K562 (cell line): ENCODE measurements at regions not wholly inside any gene's neighbourhood (a gene's known extent, or its start where the extent isn't known, plus 50 kb on each side); places are given as distances from the start of the nearest gene placed in this dataset.

Source experiments
- ATAC-seq: fragments of 200-7000 bp; cut with Tn5 transposase; 3 replicates; pipeline ENCODE4 v1.9.1; 2020; ENCODE audit warnings: moderate library complexity
- BruUV-seq: library from RNA; stranded (reverse); fragments of 400-500 nt; replicated peaks from 2 replicates; lab custom pipeline; 2021; lab: Mats Ljungman, UMichigan
- CTCF ChIA-PET: fragments of 300-600 bp; formaldehyde crosslinking; extraction: SDS; loops from one replicate; lab custom pipeline; 2021; ENCODE audit warnings: low intra/inter-chr PET ratio; lab: Yijun Ruan, JAX
- POLR2A ChIA-PET: fragments of 300-600, 350-650 bp; sonication (Branson Sonifier 250); formaldehyde crosslinking; extraction: SDS; loops from one replicate; lab custom pipeline; 2021; ENCODE audit warnings: antibody characterized with exemption, inconsistent platforms; lab: Yijun Ruan, JAX
- DNase-seq, 4 experiments: peaks; one replicate each; pipeline versions ENCODE4 v3.0.0 to v3.0.0-alpha.2; 2011 to 2018; ENCODE audit warnings: low spot score in 3 of 4, mixed read lengths in 3 of 4; ENCODE audit errors: extremely low read depth in 1 of 4
- FAIRE-seq: peaks from 2 replicates; lab custom pipeline; 2011; peaks lifted over from hg19 to GRCh38; lab: Jason Lieb, UNC
- H2AFZ ChIP-seq: 2 replicates; pipeline ENCODE4 v1.6.0; 2011; ENCODE audit warnings: low read depth, low read length, control low read depth, inconsistent platforms
- H3K27ac ChIP-seq: fragments of 200-600 bp; 3 replicates; pipeline ENCODE4 v1.8.0; 2011; ENCODE audit warnings: low read depth, mild to moderate bottlenecking, control low read depth, inconsistent platforms, low read length, moderate library complexity, mixed read lengths; ENCODE audit errors: extremely low read depth
- H3K27me3 ChIP-seq, 2 experiments: fragments of 300-600 bp in 1 of 2; 2 replicates in 1 of 2; 3 replicates in 1 of 2; pipeline versions ENCODE4 v1.6.0 to v1.8.0; 2011; ENCODE audit warnings: inconsistent platforms in 2 of 2, low read length in 2 of 2, mild to moderate bottlenecking in 1 of 2, mixed read lengths in 1 of 2, moderate library complexity in 1 of 2; ENCODE audit not compliant: control insufficient read depth in 2 of 2, insufficient read depth in 2 of 2
- H3K36me3 ChIP-seq: fragments of 300-600 bp; 3 replicates; pipeline ENCODE4 v1.8.0; 2011; ENCODE audit warnings: mild to moderate bottlenecking, low read length, inconsistent platforms; ENCODE audit not compliant: control insufficient read depth, insufficient read depth
- H3K4me1 ChIP-seq, 2 experiments: fragments of 200-600 bp in 1 of 2; replicated peaks in 1 of 2; 2 replicates in 1 of 2; 3 replicates in 1 of 2; pipeline versions ENCODE4 v1.5.1 to v1.8.0; 2011; ENCODE audit warnings: inconsistent platforms in 2 of 2, low read length in 2 of 2, mild to moderate bottlenecking in 1 of 2, mixed read lengths in 1 of 2, moderate library complexity in 1 of 2; ENCODE audit not compliant: control insufficient read depth in 2 of 2, insufficient read depth in 2 of 2
- H3K4me2 ChIP-seq: 2 replicates; pipeline ENCODE4 v1.6.1; 2011; ENCODE audit warnings: low read length, control low read depth, inconsistent platforms, mixed read lengths; ENCODE audit not compliant: insufficient read depth
- H3K4me3 ChIP-seq: fragments of 200-600 bp; sonication (generic), shearing (Covaris generic); 2 replicates; pipeline ENCODE4 v1.5.1; 2016; ENCODE audit warnings: control low read depth, inconsistent platforms
- H3K79me2 ChIP-seq: fragments of 200-600 bp; 3 replicates; pipeline ENCODE4 v1.8.0; 2011; ENCODE audit warnings: low read length, inconsistent platforms; ENCODE audit not compliant: control insufficient read depth, insufficient read depth
- H3K9ac ChIP-seq, 2 experiments: 2 replicates each; pipeline versions ENCODE4 v1.6.0 to v1.6.1; 2011; ENCODE audit warnings: low read depth in 2 of 2, low read length in 2 of 2, control low read depth in 1 of 2, inconsistent platforms in 1 of 2, mild to moderate bottlenecking in 1 of 2, mixed read lengths in 1 of 2; ENCODE audit not compliant: insufficient read depth in 1 of 2
- H3K9me1 ChIP-seq: one replicate; pipeline ENCODE4 v1.6.0; 2011; ENCODE audit warnings: inconsistent platforms, mild to moderate bottlenecking, low read length, moderate library complexity; ENCODE audit not compliant: control insufficient read depth, insufficient read depth
- H3K9me3 ChIP-seq: replicated peaks from 2 replicates; pipeline ENCODE4 v1.5.1; 2011; ENCODE audit warnings: low read depth, low read length, inconsistent platforms; ENCODE audit not compliant: control insufficient read depth, insufficient read depth
- H4K20me1 ChIP-seq: replicated peaks from 2 replicates; pipeline ENCODE4 v1.6.1; 2011; ENCODE audit warnings: low read length, inconsistent platforms, mixed read lengths; ENCODE audit not compliant: control insufficient read depth, insufficient read depth
- E2F1 ChIP-seq: sonication (generic); formaldehyde crosslinking; IDR thresholded peaks from 2 replicates; pipeline ENCODE4 v1.8.1; 2023; ENCODE audit warnings: mild to moderate bottlenecking, missing genetic modification reagents, moderate library complexity
- E2F8 ChIP-seq: fragments of 450-650 bp; IDR thresholded peaks from 2 replicates; pipeline ENCODE4 v1.7.1; 2018; ENCODE audit warnings: mild to moderate bottlenecking, low read depth; ENCODE audit not compliant: partially characterized antibody
- FOS ChIP-seq: IDR thresholded peaks from 3 replicates; pipeline ENCODE4 v1.6.1; 2011; ENCODE audit not compliant: insufficient read length; ENCODE audit errors: extremely low read depth
- KAT2B ChIP-seq: IDR thresholded peaks from one replicate; pipeline ENCODE4 v1.6.1; 2012; ENCODE audit warnings: low read depth, mild to moderate bottlenecking, control low read depth, inconsistent platforms, low read length, moderate library complexity
- MAFG ChIP-seq: fragments of 450-650 bp; conservative IDR thresholded peaks from 2 replicates; pipeline ENCODE4 v1.6.1; 2016; ENCODE audit warnings: missing genetic modification characterization, missing compliant biosample characterization
- NELFE ChIP-seq: IDR thresholded peaks from 2 replicates; pipeline ENCODE4 v1.6.1; 2011; ENCODE audit warnings: mild to moderate bottlenecking; ENCODE audit not compliant: insufficient read depth, insufficient read length
- SETDB1 ChIP-seq: IDR thresholded peaks from one replicate; pipeline ENCODE4 v1.6.1; 2012; ENCODE audit warnings: low read length, control low read depth, inconsistent platforms
- UBTF ChIP-seq, 2 experiments: IDR thresholded peaks; 2 replicates each; pipeline ENCODE4 v1.6.1; 2012; ENCODE audit warnings: improper control_type of control experiment in 2 of 2, low read depth in 2 of 2, low read length in 2 of 2, borderline replicate concordance in 1 of 2
- ZNF146 ChIP-seq: IDR thresholded peaks from one replicate; pipeline ENCODE4 v1.6.1; 2018; ENCODE audit warnings: missing compliant biosample characterization; ENCODE audit not compliant: unreplicated experiment
- ZNF354B ChIP-seq: fragments of 250-450 bp; sonication (Bioruptor Pico); IDR thresholded peaks from 2 replicates; pipeline ENCODE4 v1.4.0; 2020
- ZNF507 ChIP-seq: conservative IDR thresholded peaks from 2 replicates; pipeline ENCODE4 v1.6.1; 2017; ENCODE audit warnings: missing genetic modification characterization, missing compliant biosample characterization
- ZNF655 ChIP-seq: fragments of 250-450 bp; sonication (Bioruptor Pico); IDR thresholded peaks from 2 replicates; pipeline ENCODE4 v1.5.0; 2021
- WGBS: fragments of 100-300 bp; shearing (Covaris generic); methylation state at CpG from one replicate; pipeline ENCODE4 v1.1.6; 2016; ENCODE audit warnings: low coverage, mixed read lengths; ENCODE audit not compliant: insufficient coverage; ENCODE audit errors: missing lambda C conversion rate; 5-methylcytosine and 5-hydroxymethylcytosine counted together
- in situ Hi-C: fragments of 300-500 bp; cut with MboI; formaldehyde crosslinking; loops from 4 replicates; pipeline ENCODE4 v1.15.0; 2018; ENCODE audit warnings: inconsistent platforms, mixed read lengths
- intact Hi-C: fragments of 100-400 bp; cut with micrococcal nuclease; formaldehyde crosslinking; loops from 2 replicates; pipeline ENCODE4 v1.14.2; 2022
- TF ChIP-seq, protein P1 (sequence below): fragments of 450-650 bp; formaldehyde crosslinking; IDR thresholded peaks from 2 replicates; pipeline ENCODE4 v1.4.0; 2020; ENCODE audit warnings: mild to moderate bottlenecking, mixed read lengths

DNA sequence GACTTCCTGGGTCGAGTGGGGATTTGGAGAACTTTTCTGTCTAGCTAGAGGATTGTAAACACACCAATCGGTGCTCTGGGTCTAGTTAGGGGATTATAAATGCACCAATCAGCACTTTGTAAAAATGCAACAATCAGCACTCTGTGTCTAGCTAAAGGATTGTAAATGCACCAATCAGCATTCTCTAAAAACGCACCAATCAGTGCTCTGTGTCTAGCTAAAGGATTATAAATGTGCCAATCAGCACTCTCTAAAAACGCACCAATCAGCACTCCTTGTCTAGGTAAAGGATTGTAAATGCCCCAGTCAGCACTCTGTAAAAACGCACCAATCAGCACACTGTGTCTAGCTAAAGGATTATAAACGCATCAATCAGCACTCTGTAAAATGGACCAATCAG is 209.0 kb upstream of the SLC35B3 start (continued):
- TF ChIP-seq UBTF (IDR thresholded peaks at IDR 0.05; ENCODE audit: borderline replicate concordance in 1 of 2, low read depth in 2 of 2, low read length in 2 of 2) (no peak), MAFG (tag) (0 out of 2 replicates have a peak, but pooled peaks have one; percentile 30), SETDB1 (no peak)

DNA sequence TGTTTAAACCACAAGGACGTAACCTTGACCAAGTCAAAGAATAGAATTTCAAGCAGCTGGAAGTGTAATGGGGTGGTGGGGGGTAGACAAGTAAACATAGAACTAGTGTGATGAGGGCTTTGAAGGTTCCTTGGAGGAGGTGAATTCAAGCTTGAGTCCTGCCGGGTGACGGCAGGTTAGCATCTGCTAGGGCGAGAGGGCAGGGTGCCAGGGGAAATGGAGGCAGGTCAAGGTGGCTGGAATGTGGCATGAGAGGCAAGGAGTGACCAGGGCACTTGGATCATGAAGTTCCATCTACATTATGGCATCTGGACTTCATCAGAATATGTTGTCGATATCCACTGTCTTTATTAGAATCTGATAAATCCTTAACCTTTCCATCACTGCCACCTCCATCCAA is 207.5 kb upstream of the SLC35B3 start:
- Histone ChIP-seq H3K4me3 (no peak overlapping the region), H2AFZ (no peak overlapping the region), H3K9ac (no peak overlapping the region), H3K27ac (no peak overlapping the region), H3K9me1 (no peaks in the 10 kb centered on the region), H3K79me2 (no peaks in the 10 kb centered on the region), H3K36me3 (no peaks in the 10 kb centered on the region), H4K20me1 (no peaks in the 10 kb centered on the region), H3K27me3 (no peaks in the 10 kb centered on the region), H3K4me1 (no peaks in the 10 kb centered on the region), H3K9me3 (no peaks in the 10 kb centered on the region; the same call in none of the 2 replicates), H3K4me2 (no peak overlapping the region)
- intact Hi-C loops (no loop called here), in situ Hi-C loops (no loop called here)
- WGBS = 2% methylated on average over 5 of the region's 5 CpGs
- DNase-seq (no peak), FAIRE-seq (no peak), ATAC-seq (no peak)
- POLR2A ChIA-PET = no interaction called here
- no TSS peak for BruUV-seq
- CTCF ChIA-PET = no interaction called here
- no peak for TF ChIP-seq E2F1 (CRISPR knock-in tag)
- no peak for TF ChIP-seq ZNF354B (CRISPR knock-in tag)
- no peak for TF ChIP-seq FOS
- TF ChIP-seq ZNF655 (CRISPR knock-in tag) = no peak
- TF ChIP-seq, protein P1, sequence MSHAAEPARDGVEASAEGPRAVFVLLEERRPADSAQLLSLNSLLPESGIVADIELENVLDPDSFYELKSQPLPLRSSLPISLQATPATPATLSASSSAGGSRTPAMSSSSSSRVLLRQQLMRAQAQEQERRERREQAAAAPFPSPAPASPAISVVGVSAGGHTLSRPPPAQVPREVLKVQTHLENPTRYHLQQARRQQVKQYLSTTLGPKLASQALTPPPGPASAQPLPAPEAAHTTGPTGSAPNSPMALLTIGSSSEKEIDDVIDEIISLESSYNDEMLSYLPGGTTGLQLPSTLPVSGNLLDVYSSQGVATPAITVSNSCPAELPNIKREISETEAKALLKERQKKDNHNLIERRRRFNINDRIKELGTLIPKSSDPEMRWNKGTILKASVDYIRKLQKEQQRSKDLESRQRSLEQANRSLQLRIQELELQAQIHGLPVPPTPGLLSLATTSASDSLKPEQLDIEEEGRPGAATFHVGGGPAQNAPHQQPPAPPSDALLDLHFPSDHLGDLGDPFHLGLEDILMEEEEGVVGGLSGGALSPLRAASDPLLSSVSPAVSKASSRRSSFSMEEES (CRISPR knock-in tag) = no peak
- TF ChIP-seq ZNF146 (CRISPR knock-in tag) = no peak
- no peak for TF ChIP-seq NELFE
- TF ChIP-seq ZNF507 (tag) = no peak
- TF ChIP-seq KAT2B = no peak
- no peak for TF ChIP-seq E2F8
